Suprapubic skin (tissue), 3 donors: ENCODE measurements at regions not wholly inside any gene's neighbourhood (a gene's known extent, or its start where the extent isn't known, plus 50 kb on each side); places are given as distances from the start of the nearest gene placed in this dataset.

ENCODE experiments used
- EP300 ChIP-seq: sonication (generic); formaldehyde crosslinking; IDR thresholded peaks from one replicate; pipeline ENCODE4 v1.6.1; 2017; ENCODE audit warnings: antibody characterized with exemption
- POLR2A ChIP-seq, 2 donors: fragments of 450-650 bp; IDR thresholded peaks; one replicate each; pipeline ENCODE4 v1.6.1; 2017; ENCODE audit warnings: antibody characterized with exemption in 2 of 2, mild to moderate bottlenecking in 2 of 2, moderate library complexity in 2 of 2
- TF ChIP-seq, protein P1 (sequence below), 2 donors: fragments of 200-600 bp in 1 of 2; fragments of 450-650 bp in 1 of 2; sonication (generic) in 1 of 2; IDR thresholded peaks; one replicate each; pipeline ENCODE4 v1.5.1; 2016 to 2019; ENCODE audit warnings: antibody characterized with exemption in 2 of 2, mild to moderate bottlenecking in 1 of 2, moderate library complexity in 1 of 2

DNA sequence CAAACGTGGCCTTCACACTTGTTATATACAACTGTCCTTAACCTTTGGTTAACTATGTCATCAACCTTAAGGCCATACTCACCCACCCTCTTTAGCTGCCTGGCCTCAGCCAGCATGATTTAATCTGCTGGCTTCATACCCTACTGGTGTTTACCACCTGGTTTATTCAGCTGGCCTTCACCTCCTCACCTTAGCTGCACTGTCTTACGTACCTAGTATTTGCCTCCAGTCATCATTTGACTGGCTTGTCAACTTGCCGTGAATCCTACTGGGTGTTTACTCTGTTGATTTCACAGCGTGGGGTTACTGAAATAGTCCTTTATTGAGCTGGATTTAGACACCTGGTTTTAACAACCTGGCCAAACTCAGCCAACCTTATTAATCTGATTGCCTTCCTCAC lies 102.8 kb downstream of the IL12A start:
- TF ChIP-seq, protein P1, sequence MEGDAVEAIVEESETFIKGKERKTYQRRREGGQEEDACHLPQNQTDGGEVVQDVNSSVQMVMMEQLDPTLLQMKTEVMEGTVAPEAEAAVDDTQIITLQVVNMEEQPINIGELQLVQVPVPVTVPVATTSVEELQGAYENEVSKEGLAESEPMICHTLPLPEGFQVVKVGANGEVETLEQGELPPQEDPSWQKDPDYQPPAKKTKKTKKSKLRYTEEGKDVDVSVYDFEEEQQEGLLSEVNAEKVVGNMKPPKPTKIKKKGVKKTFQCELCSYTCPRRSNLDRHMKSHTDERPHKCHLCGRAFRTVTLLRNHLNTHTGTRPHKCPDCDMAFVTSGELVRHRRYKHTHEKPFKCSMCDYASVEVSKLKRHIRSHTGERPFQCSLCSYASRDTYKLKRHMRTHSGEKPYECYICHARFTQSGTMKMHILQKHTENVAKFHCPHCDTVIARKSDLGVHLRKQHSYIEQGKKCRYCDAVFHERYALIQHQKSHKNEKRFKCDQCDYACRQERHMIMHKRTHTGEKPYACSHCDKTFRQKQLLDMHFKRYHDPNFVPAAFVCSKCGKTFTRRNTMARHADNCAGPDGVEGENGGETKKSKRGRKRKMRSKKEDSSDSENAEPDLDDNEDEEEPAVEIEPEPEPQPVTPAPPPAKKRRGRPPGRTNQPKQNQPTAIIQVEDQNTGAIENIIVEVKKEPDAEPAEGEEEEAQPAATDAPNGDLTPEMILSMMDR (IDR thresholded peaks at IDR 0.05), result no peak
- TF ChIP-seq POLR2A (IDR thresholded peaks at IDR 0.05) (no peak), EP300 (no peak)
